ENCODE measurements at regions not wholly inside any gene's neighbourhood (a gene's known extent, or its start where the extent isn't known, plus 50 kb on each side); places are given as distances from the start of the nearest gene placed in this dataset.

GRCh38 chr5:160937570-160937969 lies 85.6 kb upstream of the ATP10B start:
- H2AFZ ChIP-seq (ENCODE audit: low read depth, low read length, poor library complexity, severe bottlenecking), result no peak overlapping the region
- intact Hi-C loops (cut with micrococcal nuclease), result no loop called here
- H3K9me2 ChIP-seq (ENCODE audit: insufficient read depth), result no peaks in the 10 kb centered on the region
- no peaks in the 10 kb centered on the region for H3K4me1 ChIP-seq (ENCODE audit: control insufficient read depth in 1 of 2, insufficient read depth in 2 of 2, low read length in 2 of 2)
- no peaks in the 10 kb centered on the region for H3K27me3 ChIP-seq (ENCODE audit: insufficient read depth, low read length)
- DNase-seq (ENCODE audit: low read depth, low spot score) (no peak), ATAC-seq (no peak)
- CTCF ChIA-PET, result no interaction called here
- RAD21 ChIA-PET (ENCODE audit: low non-redundant PET in 1 of 2, low total read pairs in 2 of 2, uncharacterized antibody in 2 of 2, unreplicated experiment in 2 of 2), result no interaction called here
- no peaks in the 10 kb centered on the region; a peak in 1 of 4 replicates for H3K9me3 ChIP-seq (ENCODE audit: control insufficient read depth in 1 of 2, insufficient read depth in 1 of 2, low read depth in 1 of 2, low read length in 2 of 2)
- H4K20me1 ChIP-seq (ENCODE audit: insufficient read depth), result no peaks in the 10 kb centered on the region
- TF ChIP-seq SIN3A (IDR thresholded peaks at IDR 0.05; ENCODE audit: low read depth) (no peak), TCF7L2 (IDR thresholded peaks at IDR 0.05; ENCODE audit: borderline replicate concordance, extremely low read depth, insufficient read depth, insufficient read length) (no peak), ELF1 (IDR thresholded peaks at IDR 0.05; ENCODE audit: borderline replicate concordance, low read depth) (no peak), CBX3 (IDR thresholded peaks at IDR 0.05; ENCODE audit: low read depth) (no peak), EZH2phosphoT487 (IDR thresholded peaks at IDR 0.05; ENCODE audit: borderline replicate concordance) (no peak), ZNF274 (IDR thresholded peaks at IDR 0.05; ENCODE audit: low read depth, low read length) (no peak), ZFX (IDR thresholded peaks at IDR 0.05) (no peak), EGR1 (IDR thresholded peaks at IDR 0.05; ENCODE audit: low read depth) (no peak), FOSL1 (IDR thresholded peaks at IDR 0.05; ENCODE audit: low read depth) (no peak), RAD21 (IDR thresholded peaks at IDR 0.05; ENCODE audit: low read depth) (no peak), CTCF (IDR thresholded peaks at IDR 0.05 in 2 of 3, conservative IDR thresholded peaks at IDR 0.05 in 1 of 3; ENCODE audit: borderline replicate concordance in 1 of 3, insufficient read depth in 1 of 3, low read depth in 2 of 3, low read length in 2 of 3) (no peak), EZH2 (IDR thresholded peaks at IDR 0.05) (no peak), SRF (IDR thresholded peaks at IDR 0.05; ENCODE audit: low read depth) (no peak), YY1 (IDR thresholded peaks at IDR 0.05; ENCODE audit: extremely low read depth, insufficient replicate concordance, low read depth, low read length) (no peak), SP1 (IDR thresholded peaks at IDR 0.05; ENCODE audit: low read depth) (no peak), POLR2A (IDR thresholded peaks at IDR 0.05; ENCODE audit: borderline replicate concordance, extremely low read depth, insufficient read depth, insufficient read length) (no peak)
- BruUV-seq (replicated peaks), result no TSS peak
- POLR2A ChIA-PET, result no interaction called here
- no peak overlapping the region for H3K4me3 ChIP-seq (replicated peaks in 1 of 2; ENCODE audit: low read depth in 1 of 2, low read length in 2 of 2)
- no peaks in the 10 kb centered on the region for H3K79me2 ChIP-seq (ENCODE audit: insufficient read depth, low read length)
- no peak overlapping the region for H3K27ac ChIP-seq (ENCODE audit: low read depth, low read length)
- H3K36me3 ChIP-seq (ENCODE audit: control insufficient read depth in 1 of 2, insufficient read depth in 2 of 2, low read length in 2 of 2), result no peaks in the 10 kb centered on the region
- H3K4me2 ChIP-seq (ENCODE audit: low read length), result no peak overlapping the region
- no peak overlapping the region for H3K9ac ChIP-seq (ENCODE audit: low read length)

Measured in HCT116 (cell line).